Ecto neural progenitor cell (in vitro differentiated cells): ENCODE measurements at regions not wholly inside any gene's neighbourhood (a gene's known extent, or its start where the extent isn't known, plus 50 kb on each side); places are given as distances from the start of the nearest gene placed in this dataset.
"Not testable (repeated sequence)": the region's sequence is repeated elsewhere in the genome, so short reads cannot be mapped to it uniquely, and the experiment has no call there.

Source experiments
- DNase-seq: peaks from one replicate; pipeline ENCODE4 v3.0.0-alpha.2; 2018; ENCODE audit warnings: low spot score

GRCh38 chrX:40788698-40789097, 53.4 kb upstream of the MED14 start:
- DNase-seq, result not testable (repeated sequence)

GRCh38 chrX:40792433-40792832, 57.1 kb upstream of the MED14 start:
- no peak for DNase-seq

GRCh38 chrX:40794829-40795130, 59.4 kb upstream of the MED14 start:
- not testable (repeated sequence) for DNase-seq

GRCh38 chrX:40799745-40800144, 64.4 kb upstream of the MED14 start:
- DNase-seq, result not testable (repeated sequence)

GRCh38 chrX:40805404-40805803, 70.1 kb upstream of the MED14 start:
- no peak for DNase-seq

- no peak for DNase-seq
These were observed 71.3 kb upstream of the MED14 start for GRCh38 chrX:40806513-40807220.

- no peak for DNase-seq
These were observed 72.0 kb upstream of the MED14 start for GRCh38 chrX:40807384-40807783.

- DNase-seq, result no peak
These were observed 72.9 kb upstream of the MED14 start for GRCh38 chrX:40808203-40808602.

GRCh38 chrX:40809210-40809609, 73.9 kb upstream of the MED14 start:
- DNase-seq, result no peak

GRCh38 chrX:40815045-40815444, 79.7 kb upstream of the MED14 start:
- DNase-seq, result not testable (repeated sequence)

- DNase-seq, result no peak
These were observed 81.6 kb upstream of the MED14 start for GRCh38 chrX:40816906-40817305.

GRCh38 chrX:40818236-40818635, 82.9 kb upstream of the MED14 start:
- DNase-seq, result no peak

GRCh38 chrX:40821780-40822179, 86.4 kb upstream of the MED14 start:
- DNase-seq, result no peak

GRCh38 chrX:40827331-40827730, 92.0 kb upstream of the MED14 start:
- DNase-seq, result no peak

- DNase-seq, result no peak
These were observed 96.4 kb upstream of the MED14 start for GRCh38 chrX:40831750-40832149.

- DNase-seq, result no peak
These were observed 97.4 kb upstream of the MED14 start for GRCh38 chrX:40832723-40833122.

GRCh38 chrX:40834225-40834624, 98.9 kb upstream of the MED14 start:
- no peak for DNase-seq

GRCh38 chrX:40835526-40835925, 100.2 kb upstream of the MED14 start:
- no peak for DNase-seq

- no peak for DNase-seq
These were observed 108.3 kb upstream of the MED14 start for GRCh38 chrX:40843643-40844042.

GRCh38 chrX:40844471-40844870, 109.1 kb upstream of the MED14 start:
- no peak for DNase-seq

GRCh38 chrX:40845331-40845911, 110.1 kb upstream of the MED14 start:
- DNase-seq, result no peak

- DNase-seq, result no peak
These were observed 114.8 kb upstream of the MED14 start for GRCh38 chrX:40849906-40850823.

GRCh38 chrX:40852586-40852985, 117.2 kb upstream of the MED14 start:
- no peak for DNase-seq
